ENCODE measurements at regions not wholly inside any gene's neighbourhood (a gene's known extent, or its start where the extent isn't known, plus 50 kb on each side); places are given as distances from the start of the nearest gene placed in this dataset.

- H3K36me3 Mint-ChIP-seq (ENCODE audit: low read depth) = peaks cover 8% of the 10 kb centered on the region
- Histone ChIP-seq H3K4me1 (ENCODE audit: insufficient read depth) (no peaks in the 10 kb centered on the region; the same call in 1 of the 2 replicates), H3K27ac (ENCODE audit: low read depth) (no peak overlapping the region), H3K4me3 (no peak overlapping the region), H3K79me2 (replicated peaks; ENCODE audit: insufficient read depth) (no peaks in the 10 kb centered on the region), H3K27me3 (ENCODE audit: insufficient read depth) (no peaks in the 10 kb centered on the region), H2AFZ (no peak overlapping the region), H4K20me1 (replicated peaks; ENCODE audit: insufficient read depth) (no peaks in the 10 kb centered on the region), H3K4me2 (no peak overlapping the region), H3F3A (replicated peaks; ENCODE audit: low read depth) (no peaks in the 10 kb centered on the region), H3K36me3 (ENCODE audit: insufficient read depth) (no peaks in the 10 kb centered on the region), H3K9me2 (ENCODE audit: insufficient read depth) (no peaks in the 10 kb centered on the region)
- H3K9me3 Mint-ChIP-seq = peaks cover 12% of the 10 kb centered on the region
- no peaks in the 10 kb centered on the region for H3K27me3 Mint-ChIP-seq (ENCODE audit: insufficient read depth, low read depth, poor library complexity)
- no peak overlapping the region for H3K4me3 Mint-ChIP-seq
- no peak for TF ChIP-seq CREB1 (CRISPR knock-in tag; IDR thresholded peaks at IDR 0.05; ENCODE audit: low read depth)
- TF ChIP-seq EZH2 (IDR thresholded peaks at IDR 0.05; ENCODE audit: low read depth, unreplicated experiment) = no peak
- TF ChIP-seq POLR2AphosphoS5 (IDR thresholded peaks at IDR 0.05; ENCODE audit: low read depth) = no peak
- TF ChIP-seq ETS1 (IDR thresholded peaks at IDR 0.05) = no peak
- no peak for TF ChIP-seq REST (IDR thresholded peaks at IDR 0.05; ENCODE audit: unreplicated experiment)
- no peak for TF ChIP-seq EZH2phosphoT487 (IDR thresholded peaks at IDR 0.05; ENCODE audit: unreplicated experiment)
- TF ChIP-seq ZNF114 (CRISPR knock-in tag; IDR thresholded peaks at IDR 0.05) = no peak
- no peak for TF ChIP-seq CTCF (conservative IDR thresholded peaks at IDR 0.05; ENCODE audit: low read depth in 2 of 2)
- TF ChIP-seq NANOG (IDR thresholded peaks at IDR 0.05; ENCODE audit: borderline replicate concordance) = no peak
- TF ChIP-seq JUNB (IDR thresholded peaks at IDR 0.05; ENCODE audit: unreplicated experiment) = no peak
- no peak for TF ChIP-seq ZNF462 (CRISPR knock-in tag; IDR thresholded peaks at IDR 0.05)
- no peak for TF ChIP-seq STAT1 (IDR thresholded peaks at IDR 0.05; ENCODE audit: unreplicated experiment)
- TF ChIP-seq ZNF331 (CRISPR knock-in tag; IDR thresholded peaks at IDR 0.05; ENCODE audit: low read depth) = no peak
- H3K4me1 Mint-ChIP-seq = 0 out of 3 replicates have a peak, but pooled peaks cover 4% of the 10 kb centered on the region
- H3K27ac Mint-ChIP-seq = no peak overlapping the region
- ATAC-seq (no peak), DNase-seq (ENCODE audit: low spot score) (no peak)
These were observed 372.9 kb upstream of the MAOA start for GRCh38 chrX:43283187-43283586.

Measured in GM23338 (cell line).